DMS 273 (cell line): ENCODE measurements at regions not wholly inside any gene's neighbourhood (a gene's known extent, or its start where the extent isn't known, plus 50 kb on each side); places are given as distances from the start of the nearest gene placed in this dataset.

Source experiments
- DNase-seq: peaks from one replicate; lab custom pipeline; 2025; ENCODE audit not compliant: unreplicated experiment; lab: John Stamatoyannopoulos, UW

GRCh38 chr11:91187314-91187713 lies 964.5 kb upstream of the CHORDC1 start:
- no peak for DNase-seq

- no peak for DNase-seq
Measured at GRCh38 chr11:91178366-91178765, 955.5 kb upstream of the CHORDC1 start.

DNA sequence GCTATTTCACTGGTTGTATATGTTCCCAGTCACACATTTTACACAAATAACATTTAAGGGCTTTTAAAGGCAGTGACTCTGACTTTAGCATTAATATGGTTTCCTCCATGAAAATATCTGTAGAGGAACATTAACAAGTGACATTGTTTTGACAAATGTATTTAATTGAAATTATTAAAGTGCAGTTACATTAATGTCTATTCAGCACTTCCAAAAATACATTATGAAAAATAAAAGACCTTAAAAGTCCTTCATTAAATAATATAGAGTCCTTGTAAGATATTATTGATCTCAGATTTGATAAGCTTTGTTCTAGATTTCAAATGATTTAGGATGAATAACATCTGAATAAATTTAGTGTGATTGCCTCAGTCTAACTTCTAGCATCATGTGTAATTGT lies 951.9 kb upstream of the CHORDC1 start:
- no peak for DNase-seq

- peak; percentile 72 for DNase-seq
Measured at GRCh38 chr11:91174193-91174592, 951.3 kb upstream of the CHORDC1 start.

- DNase-seq: peak; percentile 66
Measured at GRCh38 chr11:91173701-91174100, 950.9 kb upstream of the CHORDC1 start.

DNA sequence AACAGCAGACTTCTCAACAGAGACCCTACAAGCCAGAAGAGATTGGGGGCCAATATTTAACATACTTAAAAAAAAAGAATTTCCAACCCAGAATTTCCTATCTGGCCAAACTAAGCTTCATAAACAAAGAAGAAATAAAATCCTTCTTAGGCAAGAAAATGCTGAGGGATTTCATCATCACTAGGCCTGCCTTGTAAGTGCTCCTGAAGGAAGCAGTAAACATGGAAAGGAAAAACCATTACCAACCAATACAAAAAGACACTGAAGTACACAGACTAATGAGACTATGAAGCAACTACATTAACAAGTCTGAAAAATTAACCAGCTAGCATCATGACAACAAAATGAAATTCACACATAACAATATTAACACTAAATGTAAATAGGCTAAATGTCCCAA lies 947.9 kb upstream of the CHORDC1 start:
- no peak for DNase-seq

DNA sequence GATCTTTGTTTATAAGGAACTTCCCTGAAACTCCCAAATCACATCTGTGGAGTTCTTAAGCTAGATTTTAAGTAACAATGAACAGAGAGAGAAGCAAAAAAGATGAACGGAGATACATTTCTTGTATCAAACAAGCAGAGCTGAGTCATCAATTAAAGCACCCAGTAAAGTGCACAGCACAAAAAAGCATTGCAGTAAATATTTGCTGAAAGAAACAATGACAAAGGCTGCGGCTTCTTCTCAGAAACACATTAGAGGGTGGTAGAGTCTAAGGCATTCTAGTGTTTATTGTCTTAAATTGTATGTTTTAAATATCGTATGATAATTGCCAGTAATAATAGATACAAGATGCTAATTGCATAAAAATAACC lies 941.6 kb upstream of the CHORDC1 start:
- no peak for DNase-seq

- DNase-seq: no peak
Measured at GRCh38 chr11:91163619-91164451, 941.0 kb upstream of the CHORDC1 start.

GRCh38 chr11:91160661-91161060 lies 937.8 kb upstream of the CHORDC1 start:
- no peak for DNase-seq

- no peak for DNase-seq
Measured at GRCh38 chr11:91158891-91159537, 936.2 kb upstream of the CHORDC1 start.

- no peak for DNase-seq
Measured at GRCh38 chr11:91158297-91158696, 935.4 kb upstream of the CHORDC1 start.

DNA sequence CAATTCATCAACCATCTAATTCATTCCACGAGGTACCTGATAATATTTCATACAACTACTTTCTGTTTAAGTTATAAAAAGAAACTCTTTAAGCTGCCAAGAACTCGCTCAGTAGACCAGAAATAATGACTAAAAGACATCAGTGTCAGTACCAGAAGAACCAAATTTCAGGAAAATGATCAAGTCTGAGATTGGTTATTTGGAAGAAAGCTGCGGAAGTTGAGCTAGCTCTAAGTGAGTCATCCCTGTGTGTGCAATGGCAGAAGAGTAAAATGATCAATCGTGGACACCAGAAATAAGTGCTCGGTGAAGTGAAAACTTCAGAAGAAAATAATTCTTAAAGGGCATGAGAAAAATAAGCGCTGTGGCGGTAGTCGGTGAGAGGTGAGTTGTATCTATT lies 933.2 kb upstream of the CHORDC1 start:
- DNase-seq: no peak

DNA sequence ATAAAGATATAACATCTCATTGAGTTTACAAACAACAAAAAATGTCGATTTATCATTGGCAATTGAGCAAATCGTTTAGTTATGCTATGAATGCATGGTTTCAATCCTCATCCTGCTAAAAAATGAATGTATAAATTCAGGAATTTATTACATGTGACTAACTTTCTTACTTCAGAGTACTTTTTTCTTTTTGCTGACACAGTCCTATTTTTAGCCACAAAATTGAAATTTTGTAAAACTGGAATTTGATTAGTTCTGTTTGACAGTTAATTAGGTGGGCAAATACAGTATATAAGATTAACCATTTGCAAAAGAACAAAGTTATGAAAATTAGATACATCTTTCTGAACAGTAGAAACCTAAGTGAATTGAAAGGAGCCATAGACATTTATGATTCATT lies 925.0 kb upstream of the CHORDC1 start:
- no peak for DNase-seq

GRCh38 chr11:91141655-91142054 lies 918.8 kb upstream of the CHORDC1 start:
- no peak for DNase-seq

DNA sequence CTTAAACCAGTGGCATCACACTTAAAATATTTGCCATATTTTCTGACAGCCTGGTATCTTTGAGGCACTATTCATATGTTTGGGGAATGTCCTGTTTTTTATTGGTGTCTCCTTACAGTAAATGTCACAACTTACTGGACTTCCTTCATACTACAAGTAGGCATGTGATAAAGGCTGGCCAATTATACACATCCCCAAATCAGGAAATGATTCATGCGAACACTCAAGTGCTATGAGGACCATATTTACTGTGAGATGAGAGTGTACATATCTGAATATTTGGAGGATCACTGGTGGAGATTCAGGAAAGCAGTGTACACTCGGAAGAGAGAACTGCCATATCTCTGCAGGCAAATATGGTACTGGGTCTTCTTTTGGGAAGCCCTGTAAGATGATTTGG lies 913.8 kb upstream of the CHORDC1 start:
- no peak for DNase-seq

DNA sequence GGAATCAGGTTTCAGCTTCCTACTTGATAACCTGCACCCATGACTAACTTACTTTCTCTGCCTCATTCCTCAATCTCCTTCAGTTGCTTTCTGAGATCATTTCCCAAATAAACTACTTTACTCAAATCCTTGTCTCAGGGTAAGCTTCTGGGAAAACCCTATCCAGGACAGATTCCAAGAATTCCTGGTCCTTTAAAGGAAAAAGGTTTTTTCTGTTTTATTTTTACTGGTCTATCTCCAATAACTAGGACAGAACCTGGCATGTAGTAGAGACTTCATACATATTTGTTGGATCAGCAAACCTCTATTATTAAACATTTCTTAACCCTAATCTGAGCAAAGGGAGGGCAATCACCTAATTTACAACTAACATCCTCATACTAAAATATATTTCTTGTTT lies 910.5 kb upstream of the CHORDC1 start:
- no peak for DNase-seq

GRCh38 chr11:91129596-91129995 lies 906.7 kb upstream of the CHORDC1 start:
- no peak for DNase-seq

GRCh38 chr11:91124363-91124762 lies 901.5 kb upstream of the CHORDC1 start:
- no peak for DNase-seq

GRCh38 chr11:91115116-91115515 lies 892.3 kb upstream of the CHORDC1 start:
- no peak for DNase-seq

GRCh38 chr11:91104237-91104636 lies 881.4 kb upstream of the CHORDC1 start:
- no peak for DNase-seq

- no peak for DNase-seq
Measured at GRCh38 chr11:91100427-91100826, 877.6 kb upstream of the CHORDC1 start.

DNA sequence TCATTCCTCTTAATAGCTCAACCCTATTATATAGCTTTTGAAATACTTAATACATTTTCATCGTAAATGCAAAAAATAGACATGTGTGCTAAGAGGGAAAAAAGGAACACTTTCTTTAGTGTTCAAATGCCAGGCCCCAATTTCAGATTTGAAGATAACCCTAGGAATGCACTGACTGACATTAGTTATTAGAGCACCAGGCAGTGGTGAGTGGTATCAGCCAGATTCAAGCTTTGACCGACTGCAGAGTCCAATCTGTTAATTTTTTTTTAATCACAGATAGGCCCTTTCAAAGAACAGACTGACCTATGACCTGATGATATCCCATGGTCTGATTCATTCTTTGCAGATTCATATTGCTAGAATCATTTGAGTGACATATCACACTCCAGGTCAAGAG lies 874.2 kb upstream of the CHORDC1 start:
- DNase-seq: no peak

DNA sequence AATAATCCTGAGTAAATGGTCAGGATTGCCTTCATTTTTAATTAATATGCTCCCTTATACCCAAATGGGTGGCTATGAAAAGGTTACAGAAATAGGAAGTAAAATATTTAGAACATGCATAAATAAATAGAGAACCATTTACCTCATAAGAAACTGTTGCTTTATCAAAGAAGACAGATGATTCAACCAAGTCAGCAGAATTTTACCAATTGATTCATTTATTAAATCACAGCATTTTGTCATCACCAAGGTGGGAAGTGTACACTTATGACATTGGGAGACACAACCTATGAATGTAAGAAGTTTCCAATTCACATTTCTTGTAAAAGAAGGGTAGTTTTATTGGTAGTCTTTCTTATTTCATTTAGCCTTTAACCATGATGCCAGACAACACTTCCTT lies 870.3 kb upstream of the CHORDC1 start:
- DNase-seq: no peak
